ENCODE measurements at regions not wholly inside any gene's neighbourhood (a gene's known extent, or its start where the extent isn't known, plus 50 kb on each side); places are given as distances from the start of the nearest gene placed in this dataset.

GRCh38 chr13:39100996-39101738 lies 62.9 kb downstream of the NHLRC3 start:
- Histone ChIP-seq H3K4me3 (no peak overlapping the region), H3K36me3 (no peaks in the 10 kb centered on the region), H3K9me3 (no peaks in the 10 kb centered on the region), H3K27me3 (no peaks in the 10 kb centered on the region), H3K27ac (replicated peaks in 1 of 4) (no peak overlapping the region), H3K4me1 (no peaks in the 10 kb centered on the region)
- TF ChIP-seq CTCF (IDR thresholded peaks at IDR 0.05) (no peak), POLR2AphosphoS5 (IDR thresholded peaks at IDR 0.05) (no peak), POLR2A (IDR thresholded peaks at IDR 0.05; ENCODE audit: low read depth) (no peak), EP300 (IDR thresholded peaks at IDR 0.05) (no peak)
- no peak for DNase-seq (ENCODE audit: extremely low spot score)
- intact Hi-C loops (cut with DNase I) = no loop called here
- WGBS = 70% methylated on average over 5 of the region's 5 CpGs

- Histone ChIP-seq H3K9me3 (no peaks in the 10 kb centered on the region), H3K36me3 (no peaks in the 10 kb centered on the region), H3K27ac (replicated peaks in 1 of 4) (no peak overlapping the region), H3K4me1 (no peaks in the 10 kb centered on the region), H3K4me3 (no peak overlapping the region), H3K27me3 (no peaks in the 10 kb centered on the region)
- intact Hi-C loops (cut with DNase I) = no loop called here
- WGBS = 75% methylated on average over 6 of the region's 6 CpGs
- no peak for DNase-seq (ENCODE audit: extremely low spot score)
- TF ChIP-seq POLR2AphosphoS5 (IDR thresholded peaks at IDR 0.05) (no peak), POLR2A (IDR thresholded peaks at IDR 0.05; ENCODE audit: low read depth) (no peak)
Measured at GRCh38 chr13:39102981-39103490, 64.8 kb downstream of the NHLRC3 start.

- H3K9me3 ChIP-seq = no peaks in the 10 kb centered on the region
- 43% methylated on average over 1 of the region's 1 CpG for whole genome bisulfite sequencing
- no peak overlapping the region for H3K4me3 ChIP-seq
- no peaks in the 10 kb centered on the region for H3K36me3 ChIP-seq
- H3K4me1 ChIP-seq = peaks cover 0 to 3% (median 0%) of the 10 kb centered on the region in 4 donors
- intact Hi-C loops (cut with DNase I) = no loop called here
- no peak overlapping the region for H3K27ac ChIP-seq (replicated peaks in 1 of 4)
- no peak for DNase-seq (ENCODE audit: extremely low spot score)
- TF ChIP-seq CTCF (IDR thresholded peaks at IDR 0.05) (no peak), POLR2AphosphoS5 (IDR thresholded peaks at IDR 0.05) (no peak), POLR2A (IDR thresholded peaks at IDR 0.05; ENCODE audit: low read depth) (no peak), EP300 (IDR thresholded peaks at IDR 0.05) (no peak)
- peaks cover 0 to 7% (median 0%) of the 10 kb centered on the region in 4 donors for H3K27me3 ChIP-seq
Measured at GRCh38 chr13:39105110-39105509, 66.9 kb downstream of the NHLRC3 start.

GRCh38 chr13:39106216-39107005 lies 68.2 kb downstream of the NHLRC3 start:
- Histone ChIP-seq H3K27ac (replicated peaks in 1 of 4) (no peak overlapping the region), H3K36me3 (no peaks in the 10 kb centered on the region), H3K27me3 (peaks cover 0 to 7% (median 0%) of the 10 kb centered on the region in 4 donors), H3K4me1 (peaks cover 0 to 3% (median 0%) of the 10 kb centered on the region in 4 donors), H3K9me3 (no peaks in the 10 kb centered on the region), H3K4me3 (no peak overlapping the region)
- TF ChIP-seq POLR2AphosphoS5 (IDR thresholded peaks at IDR 0.05) (no peak), CTCF (IDR thresholded peaks at IDR 0.05) (no peak), EP300 (IDR thresholded peaks at IDR 0.05) (no peak), POLR2A (IDR thresholded peaks at IDR 0.05; ENCODE audit: low read depth) (no peak)
- WGBS = 74% methylated on average over 8 of the region's 8 CpGs
- intact Hi-C loops (cut with DNase I) = no loop called here
- no peak for DNase-seq (ENCODE audit: extremely low spot score)

GRCh38 chr13:39107561-39107960 lies 69.3 kb downstream of the NHLRC3 start:
- no peaks in the 10 kb centered on the region for H3K36me3 ChIP-seq
- H3K27me3 ChIP-seq = peaks cover 0 to 7% (median 0%) of the 10 kb centered on the region in 4 donors
- 73% methylated on average over 4 of the region's 4 CpGs for WGBS
- peaks cover 0 to 5% (median 0%) of the 10 kb centered on the region in 4 donors for H3K4me1 ChIP-seq
- H3K27ac ChIP-seq (replicated peaks in 1 of 4) = no peak overlapping the region
- DNase-seq (ENCODE audit: extremely low spot score) = no peak
- intact Hi-C loops (cut with DNase I) = no loop called here
- H3K4me3 ChIP-seq = no peak overlapping the region
- TF ChIP-seq EP300 (IDR thresholded peaks at IDR 0.05) = no peak
- TF ChIP-seq POLR2AphosphoS5 (IDR thresholded peaks at IDR 0.05) = no peak
- no peak for TF ChIP-seq POLR2A (IDR thresholded peaks at IDR 0.05; ENCODE audit: low read depth)
- no peaks in the 10 kb centered on the region for H3K9me3 ChIP-seq

Data from esophagus muscularis mucosa (tissue), 4 donors.